ENCODE measurements at regions not wholly inside any gene's neighbourhood (a gene's known extent, or its start where the extent isn't known, plus 50 kb on each side); places are given as distances from the start of the nearest gene placed in this dataset.

- Histone ChIP-seq H3K4me1 (ENCODE audit: control insufficient read depth in 5 of 5, insufficient read depth in 5 of 5, low read length in 5 of 5) (peaks cover 3 to 21% (median 9%) of the 10 kb centered on the region in 5 donors), H3K27me3 (ENCODE audit: control insufficient read depth in 5 of 5, insufficient read depth in 4 of 5, low read length in 5 of 5) (no peaks in the 10 kb centered on the region), H3K36me3 (ENCODE audit: control insufficient read depth in 5 of 5, insufficient read depth in 5 of 5, low read length in 5 of 5) (no peaks in the 10 kb centered on the region), H3K27ac (ENCODE audit: low read depth, low read length) (no peak overlapping the region), H3K4me3 (ENCODE audit: low read depth in 1 of 5, low read length in 5 of 5) (no peak overlapping the region), H3K9me3 (ENCODE audit: control insufficient read depth in 5 of 5, low read length in 5 of 5) (peaks cover 0 to 11% (median 8%) of the 10 kb centered on the region in 5 donors), H3K9ac (ENCODE audit: low read length in 5 of 5) (no peak overlapping the region)
Measured at GRCh38 chr17:69960755-69961154, 114.3 kb upstream of the KCNJ16 start.

DNA sequence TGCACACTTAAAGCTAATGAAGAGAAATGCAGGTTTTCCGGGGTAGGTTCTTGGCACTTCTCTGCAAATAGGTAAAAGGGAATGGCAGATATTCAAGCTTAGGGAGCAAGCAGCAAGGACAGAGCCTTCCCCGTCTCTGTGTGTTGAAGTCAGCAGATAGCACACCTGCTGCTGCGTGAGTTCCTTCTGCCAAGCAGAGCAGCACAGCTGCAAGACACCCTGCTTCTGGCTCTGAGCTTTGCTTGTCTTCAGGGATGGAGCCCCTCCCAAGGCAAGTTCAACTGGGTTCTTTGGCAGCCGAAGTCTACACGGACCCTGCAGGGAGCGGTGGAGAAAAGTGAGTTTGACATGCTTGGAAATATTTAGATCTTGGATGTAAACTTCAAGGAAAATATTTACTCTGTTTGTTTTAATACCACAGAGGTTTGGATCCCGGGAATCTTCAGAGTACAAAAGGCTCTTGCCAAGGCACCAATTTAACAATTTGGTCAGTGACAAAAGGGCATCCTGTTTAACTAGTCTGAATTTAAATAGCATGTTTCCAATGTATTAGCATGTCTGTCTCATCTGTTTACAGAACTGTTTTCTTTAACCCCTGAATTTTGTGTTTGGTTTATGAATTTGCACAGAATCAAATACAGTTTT is 113.4 kb upstream of the KCNJ16 start:
- H3K27ac ChIP-seq (ENCODE audit: low read depth, low read length) = no peak overlapping the region
- H3K4me1 ChIP-seq (ENCODE audit: control insufficient read depth in 5 of 5, insufficient read depth in 5 of 5, low read length in 5 of 5) = peaks cover 3 to 21% (median 9%) of the 10 kb centered on the region in 5 donors
- no peaks in the 10 kb centered on the region for H3K27me3 ChIP-seq (ENCODE audit: control insufficient read depth in 5 of 5, insufficient read depth in 4 of 5, low read length in 5 of 5)
- H3K9me3 ChIP-seq (ENCODE audit: control insufficient read depth in 5 of 5, low read length in 5 of 5) = peaks cover 0 to 11% (median 8%) of the 10 kb centered on the region in 5 donors
- no peaks in the 10 kb centered on the region for H3K36me3 ChIP-seq (ENCODE audit: control insufficient read depth in 5 of 5, insufficient read depth in 5 of 5, low read length in 5 of 5)
- H3K4me3 ChIP-seq (ENCODE audit: low read depth in 1 of 5, low read length in 5 of 5) = peak overlapping the region in 3 of 5 donors; percentile 3 to 53 (median 53)
- H3K9ac ChIP-seq (ENCODE audit: low read length in 5 of 5) = peak overlapping the region in 1 of 5 donors; percentile 27

DNA sequence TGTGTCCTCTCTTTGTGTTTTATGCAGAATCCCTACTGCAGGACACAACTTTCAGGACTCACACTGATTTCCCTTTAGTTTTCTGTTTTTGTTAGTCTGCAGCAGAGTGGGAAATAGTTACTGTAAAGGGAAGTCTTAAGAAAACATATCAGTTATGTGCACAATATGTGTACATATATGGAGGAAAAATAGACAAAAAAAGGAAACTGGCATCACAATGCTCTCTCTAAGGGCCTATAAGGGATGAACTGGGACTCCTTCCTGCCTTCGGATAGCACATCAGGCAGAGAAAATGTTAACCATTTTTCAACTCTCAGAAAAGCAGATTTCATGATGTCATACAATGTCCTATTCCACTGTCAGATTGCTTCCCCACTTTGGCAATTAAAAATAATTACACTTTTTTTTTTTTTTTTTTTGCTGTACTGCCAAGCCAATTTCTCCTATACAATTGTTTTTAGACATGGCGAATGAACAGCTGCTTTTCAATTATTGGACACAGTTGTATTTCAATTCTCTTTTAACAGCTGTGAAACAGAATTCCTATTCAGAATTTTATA is 112.5 kb upstream of the KCNJ16 start:
- Histone ChIP-seq H3K27me3 (ENCODE audit: control insufficient read depth in 5 of 5, insufficient read depth in 4 of 5, low read length in 5 of 5) (no peaks in the 10 kb centered on the region), H3K4me1 (ENCODE audit: control insufficient read depth in 5 of 5, insufficient read depth in 5 of 5, low read length in 5 of 5) (peaks cover 3 to 21% (median 9%) of the 10 kb centered on the region in 5 donors), H3K4me3 (ENCODE audit: low read depth in 1 of 5, low read length in 5 of 5) (no peak overlapping the region), H3K27ac (ENCODE audit: low read depth, low read length) (no peak overlapping the region), H3K9me3 (ENCODE audit: control insufficient read depth in 5 of 5, low read length in 5 of 5) (peaks cover 0 to 11% (median 8%) of the 10 kb centered on the region in 5 donors), H3K9ac (ENCODE audit: low read length in 5 of 5) (no peak overlapping the region), H3K36me3 (ENCODE audit: control insufficient read depth in 5 of 5, insufficient read depth in 5 of 5, low read length in 5 of 5) (no peaks in the 10 kb centered on the region)

GRCh38 chr17:69967910-69968411 is 107.1 kb upstream of the KCNJ16 start:
- Histone ChIP-seq H3K36me3 (ENCODE audit: control insufficient read depth in 5 of 5, insufficient read depth in 5 of 5, low read length in 5 of 5) (no peaks in the 10 kb centered on the region), H3K9ac (ENCODE audit: low read length in 5 of 5) (no peak overlapping the region), H3K27me3 (ENCODE audit: control insufficient read depth in 5 of 5, insufficient read depth in 4 of 5, low read length in 5 of 5) (no peaks in the 10 kb centered on the region), H3K9me3 (ENCODE audit: control insufficient read depth in 5 of 5, low read length in 5 of 5) (peaks cover 0 to 11% (median 8%) of the 10 kb centered on the region in 5 donors), H3K27ac (ENCODE audit: low read depth, low read length) (no peak overlapping the region), H3K4me1 (ENCODE audit: control insufficient read depth in 5 of 5, insufficient read depth in 5 of 5, low read length in 5 of 5) (no peaks in the 10 kb centered on the region), H3K4me3 (ENCODE audit: low read depth in 1 of 5, low read length in 5 of 5) (no peak overlapping the region)

GRCh38 chr17:69969897-69970296 is 105.1 kb upstream of the KCNJ16 start:
- no peak overlapping the region for H3K9ac ChIP-seq (ENCODE audit: low read length in 5 of 5)
- no peak overlapping the region for H3K27ac ChIP-seq (ENCODE audit: low read depth, low read length)
- no peak overlapping the region for H3K4me3 ChIP-seq (ENCODE audit: low read depth in 1 of 5, low read length in 5 of 5)
- H3K27me3 ChIP-seq (ENCODE audit: control insufficient read depth in 5 of 5, insufficient read depth in 4 of 5, low read length in 5 of 5) = no peaks in the 10 kb centered on the region
- no peaks in the 10 kb centered on the region for H3K36me3 ChIP-seq (ENCODE audit: control insufficient read depth in 5 of 5, insufficient read depth in 5 of 5, low read length in 5 of 5)
- H3K4me1 ChIP-seq (ENCODE audit: control insufficient read depth in 5 of 5, insufficient read depth in 5 of 5, low read length in 5 of 5) = no peaks in the 10 kb centered on the region
- H3K9me3 ChIP-seq (ENCODE audit: control insufficient read depth in 5 of 5, low read length in 5 of 5) = peaks cover 4 to 21% (median 14%) of the 10 kb centered on the region in 5 donors

DNA sequence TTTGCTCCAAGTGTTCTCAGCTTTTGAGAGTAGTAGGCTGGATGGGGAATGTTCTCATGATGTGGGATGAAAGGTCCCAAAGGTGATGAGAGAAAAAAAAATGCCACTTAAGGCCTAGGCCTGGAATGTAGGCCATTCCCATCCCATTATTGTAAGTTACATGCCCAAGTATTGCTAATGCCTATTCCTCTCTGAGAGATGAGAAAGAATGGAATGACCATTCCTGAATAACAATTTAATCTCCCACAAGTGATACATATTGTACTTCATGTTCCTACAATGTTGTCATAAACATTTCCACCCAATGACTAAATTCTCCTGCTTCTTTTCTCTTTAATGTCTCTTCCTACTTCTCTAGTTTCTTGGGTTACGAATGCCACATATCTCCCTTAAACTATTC is 102.8 kb upstream of the KCNJ16 start:
- H3K4me3 ChIP-seq (ENCODE audit: low read depth in 1 of 5, low read length in 5 of 5) = no peak overlapping the region
- H3K27ac ChIP-seq (ENCODE audit: low read depth, low read length) = no peak overlapping the region
- H3K36me3 ChIP-seq (ENCODE audit: control insufficient read depth in 5 of 5, insufficient read depth in 5 of 5, low read length in 5 of 5) = no peaks in the 10 kb centered on the region

DNA sequence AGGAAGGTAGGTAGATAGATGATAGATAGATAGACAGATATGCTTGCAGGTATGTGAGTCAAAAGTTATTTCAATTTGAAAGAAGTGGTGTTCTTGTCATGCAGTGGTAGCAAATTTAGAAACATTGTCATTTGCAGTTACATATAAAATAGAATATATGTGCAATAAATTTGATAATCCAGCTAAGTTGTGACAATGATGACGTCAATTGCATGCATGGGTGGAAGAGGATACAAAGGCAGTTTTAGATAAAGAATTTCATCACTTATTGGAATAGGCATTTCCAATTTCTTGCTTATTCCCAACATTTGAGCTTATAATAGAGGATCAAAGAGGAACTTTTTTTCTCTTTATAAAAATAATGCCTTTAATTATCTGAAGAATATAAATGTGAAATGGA is 99.2 kb upstream of the KCNJ16 start:
- no peaks in the 10 kb centered on the region for H3K4me1 ChIP-seq (ENCODE audit: control insufficient read depth in 5 of 5, insufficient read depth in 5 of 5, low read length in 5 of 5)
- H3K4me3 ChIP-seq (ENCODE audit: low read depth in 1 of 5, low read length in 5 of 5) = no peak overlapping the region
- H3K27me3 ChIP-seq (ENCODE audit: control insufficient read depth in 5 of 5, insufficient read depth in 4 of 5, low read length in 5 of 5) = peaks cover 0 to 3% (median 0%) of the 10 kb centered on the region in 5 donors
- no peak overlapping the region for H3K9ac ChIP-seq (ENCODE audit: low read length in 5 of 5)
- H3K36me3 ChIP-seq (ENCODE audit: control insufficient read depth in 5 of 5, insufficient read depth in 5 of 5, low read length in 5 of 5) = no peaks in the 10 kb centered on the region
- peaks cover 4 to 13% (median 8%) of the 10 kb centered on the region in 5 donors for H3K9me3 ChIP-seq (ENCODE audit: control insufficient read depth in 5 of 5, low read length in 5 of 5)
- no peak overlapping the region for H3K27ac ChIP-seq (ENCODE audit: low read depth, low read length)

More for the DNA sequence above, 102.8 kb upstream of the KCNJ16 start:
- Histone ChIP-seq H3K9me3 (ENCODE audit: control insufficient read depth in 5 of 5, low read length in 5 of 5) (peaks cover 4 to 13% (median 8%) of the 10 kb centered on the region in 5 donors), H3K27me3 (ENCODE audit: control insufficient read depth in 5 of 5, insufficient read depth in 4 of 5, low read length in 5 of 5) (no peaks in the 10 kb centered on the region), H3K9ac (ENCODE audit: low read length in 5 of 5) (no peak overlapping the region), H3K4me1 (ENCODE audit: control insufficient read depth in 5 of 5, insufficient read depth in 5 of 5, low read length in 5 of 5) (no peaks in the 10 kb centered on the region)

GRCh38 chr17:69978056-69978646 is 96.9 kb upstream of the KCNJ16 start:
- Histone ChIP-seq H3K36me3 (ENCODE audit: control insufficient read depth in 5 of 5, insufficient read depth in 5 of 5, low read length in 5 of 5) (no peaks in the 10 kb centered on the region), H3K9me3 (ENCODE audit: control insufficient read depth in 5 of 5, low read length in 5 of 5) (peaks cover 4 to 13% (median 8%) of the 10 kb centered on the region in 5 donors), H3K27ac (ENCODE audit: low read depth, low read length) (no peak overlapping the region), H3K27me3 (ENCODE audit: control insufficient read depth in 5 of 5, insufficient read depth in 4 of 5, low read length in 5 of 5) (peaks cover 0 to 3% (median 3%) of the 10 kb centered on the region in 5 donors), H3K9ac (ENCODE audit: low read length in 5 of 5) (no peak overlapping the region), H3K4me3 (ENCODE audit: low read depth in 1 of 5, low read length in 5 of 5) (no peak overlapping the region), H3K4me1 (ENCODE audit: control insufficient read depth in 5 of 5, insufficient read depth in 5 of 5, low read length in 5 of 5) (no peaks in the 10 kb centered on the region)

DNA sequence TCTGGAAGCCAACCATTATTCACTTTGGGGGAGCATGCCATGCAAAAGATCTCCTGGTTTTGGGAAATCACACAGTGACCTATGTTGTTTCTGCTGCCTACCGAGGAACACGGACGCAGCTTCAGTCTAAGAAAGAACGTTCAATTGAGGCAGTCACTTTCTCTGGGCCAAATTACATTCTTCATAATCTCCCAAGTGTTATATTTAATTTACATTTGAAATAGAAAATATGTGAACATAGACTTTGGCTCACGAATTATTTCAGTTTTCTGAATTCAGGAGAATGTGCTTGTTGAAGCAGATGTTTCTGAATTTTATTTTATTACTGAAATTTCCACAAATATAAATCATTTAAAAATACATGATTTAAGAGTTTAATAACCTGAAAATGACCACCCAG is 93.6 kb upstream of the KCNJ16 start:
- H3K36me3 ChIP-seq (ENCODE audit: control insufficient read depth in 5 of 5, insufficient read depth in 5 of 5, low read length in 5 of 5) = no peaks in the 10 kb centered on the region
- no peak overlapping the region for H3K4me3 ChIP-seq (ENCODE audit: low read depth in 1 of 5, low read length in 5 of 5)
- no peak overlapping the region for H3K27ac ChIP-seq (ENCODE audit: low read depth, low read length)
- peaks cover 0 to 3% (median 3%) of the 10 kb centered on the region in 5 donors for H3K27me3 ChIP-seq (ENCODE audit: control insufficient read depth in 5 of 5, insufficient read depth in 4 of 5, low read length in 5 of 5)
- H3K9me3 ChIP-seq (ENCODE audit: control insufficient read depth in 5 of 5, low read length in 5 of 5) = no peaks in the 10 kb centered on the region
- H3K9ac ChIP-seq (ENCODE audit: low read length in 5 of 5) = no peak overlapping the region
- H3K4me1 ChIP-seq (ENCODE audit: control insufficient read depth in 5 of 5, insufficient read depth in 5 of 5, low read length in 5 of 5) = no peaks in the 10 kb centered on the region

GRCh38 chr17:69995476-69995875 is 79.5 kb upstream of the KCNJ16 start:
- Histone ChIP-seq H3K4me3 (ENCODE audit: low read depth in 1 of 5, low read length in 5 of 5) (no peak overlapping the region), H3K9me3 (ENCODE audit: control insufficient read depth in 5 of 5, low read length in 5 of 5) (peaks cover 0 to 8% (median 5%) of the 10 kb centered on the region in 5 donors), H3K27ac (ENCODE audit: low read depth, low read length) (no peak overlapping the region), H3K9ac (ENCODE audit: low read length in 5 of 5) (no peak overlapping the region), H3K27me3 (ENCODE audit: control insufficient read depth in 5 of 5, insufficient read depth in 4 of 5, low read length in 5 of 5) (no peaks in the 10 kb centered on the region), H3K4me1 (ENCODE audit: control insufficient read depth in 5 of 5, insufficient read depth in 5 of 5, low read length in 5 of 5) (no peaks in the 10 kb centered on the region), H3K36me3 (ENCODE audit: control insufficient read depth in 5 of 5, insufficient read depth in 5 of 5, low read length in 5 of 5) (no peaks in the 10 kb centered on the region)

All from subcutaneous abdominal adipose tissue (tissue), 5 donors.